Astrocyte of the spinal cord (primary cell): ENCODE measurements at regions not wholly inside any gene's neighbourhood (a gene's known extent, or its start where the extent isn't known, plus 50 kb on each side); places are given as distances from the start of the nearest gene placed in this dataset.

Experiments used
- DNase-seq: peaks from one replicate; pipeline ENCODE4 v3.0.0; 2011; ENCODE audit warnings: low read depth, low spot score
- H3K4me3 ChIP-seq: 2 replicates; pipeline ENCODE4 v1.5.1; 2011; ENCODE audit warnings: low read depth, mild to moderate bottlenecking, low read length, moderate library complexity
- CTCF ChIP-seq: IDR thresholded peaks from 2 replicates; pipeline ENCODE4 v1.5.1; 2012; ENCODE audit warnings: low read depth, mild to moderate bottlenecking, low read length, inconsistent platforms
- in situ Hi-C: cut with HindIII; loops from 2 replicates; pipeline ENCODE4 v1.10.0; 2017; ENCODE audit warnings: low sequenced_read_pairs

DNA sequence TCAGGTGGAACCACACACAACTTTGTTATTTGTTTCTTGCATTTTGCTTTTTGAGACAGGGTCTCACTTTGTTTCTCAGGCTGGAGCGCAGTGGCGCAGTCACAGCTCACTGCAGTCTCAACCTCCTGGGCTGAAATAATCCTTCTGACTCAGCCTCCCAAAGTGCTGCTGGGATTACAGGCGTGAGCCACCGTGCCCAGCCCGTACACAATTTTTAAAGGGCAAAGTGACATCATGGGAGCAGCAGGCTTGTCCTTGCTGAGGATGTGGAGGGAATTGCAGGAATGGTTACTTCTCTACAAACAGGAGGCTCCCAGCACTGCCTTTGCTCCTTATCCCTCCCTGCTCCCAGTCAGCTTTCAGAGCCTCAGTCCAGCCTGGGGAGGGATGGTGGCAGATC, 355.9 kb upstream of the KLHL29 start:
- no peak for DNase-seq

GRCh38 chr2:23029951-23030350, 355.0 kb upstream of the KLHL29 start:
- DNase-seq: no peak
- TF ChIP-seq CTCF: no peak
- H3K4me3 ChIP-seq: no peak overlapping the region
- in situ Hi-C loops: no loop called here

More for the DNA sequence above, 355.9 kb upstream of the KLHL29 start:
- no peak overlapping the region for H3K4me3 ChIP-seq
- in situ Hi-C loops: no loop called here
- no peak for TF ChIP-seq CTCF

DNA sequence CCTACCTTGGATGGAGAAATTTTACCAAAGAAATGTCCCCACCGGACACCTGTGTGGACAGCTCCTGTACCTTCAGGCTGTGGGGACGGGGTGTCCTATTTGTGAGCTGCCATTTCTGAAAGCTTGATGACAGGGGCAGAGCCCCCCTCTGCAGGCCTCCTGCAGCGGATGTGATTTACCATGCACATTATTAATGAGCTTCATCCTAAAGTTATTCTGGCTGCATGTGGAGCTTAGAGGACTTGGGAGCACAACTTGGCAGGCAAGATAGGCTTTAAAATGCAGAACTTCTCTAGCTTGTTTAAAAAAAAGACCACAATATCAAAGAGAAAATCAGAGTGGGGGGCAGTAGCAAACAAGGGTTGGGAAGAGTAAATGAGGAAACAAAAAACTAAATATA, 350.0 kb upstream of the KLHL29 start:
- no peak for DNase-seq
- in situ Hi-C loops: no loop called here
- no peak for TF ChIP-seq CTCF
- H3K4me3 ChIP-seq: no peak overlapping the region

- TF ChIP-seq CTCF: no peak
- no peak overlapping the region for H3K4me3 ChIP-seq
- in situ Hi-C loops: no loop called here
- DNase-seq: no peak
These were observed 348.4 kb upstream of the KLHL29 start for GRCh38 chr2:23036629-23037028.

- no peak for DNase-seq
- H3K4me3 ChIP-seq: no peak overlapping the region
- TF ChIP-seq CTCF: no peak
- in situ Hi-C loops: no loop called here
These were observed 347.4 kb upstream of the KLHL29 start for GRCh38 chr2:23037596-23037995.

- no peak overlapping the region for H3K4me3 ChIP-seq
- in situ Hi-C loops: no loop called here
- TF ChIP-seq CTCF: no peak
- no peak for DNase-seq
These were observed 343.5 kb upstream of the KLHL29 start for GRCh38 chr2:23041443-23041842.

DNA sequence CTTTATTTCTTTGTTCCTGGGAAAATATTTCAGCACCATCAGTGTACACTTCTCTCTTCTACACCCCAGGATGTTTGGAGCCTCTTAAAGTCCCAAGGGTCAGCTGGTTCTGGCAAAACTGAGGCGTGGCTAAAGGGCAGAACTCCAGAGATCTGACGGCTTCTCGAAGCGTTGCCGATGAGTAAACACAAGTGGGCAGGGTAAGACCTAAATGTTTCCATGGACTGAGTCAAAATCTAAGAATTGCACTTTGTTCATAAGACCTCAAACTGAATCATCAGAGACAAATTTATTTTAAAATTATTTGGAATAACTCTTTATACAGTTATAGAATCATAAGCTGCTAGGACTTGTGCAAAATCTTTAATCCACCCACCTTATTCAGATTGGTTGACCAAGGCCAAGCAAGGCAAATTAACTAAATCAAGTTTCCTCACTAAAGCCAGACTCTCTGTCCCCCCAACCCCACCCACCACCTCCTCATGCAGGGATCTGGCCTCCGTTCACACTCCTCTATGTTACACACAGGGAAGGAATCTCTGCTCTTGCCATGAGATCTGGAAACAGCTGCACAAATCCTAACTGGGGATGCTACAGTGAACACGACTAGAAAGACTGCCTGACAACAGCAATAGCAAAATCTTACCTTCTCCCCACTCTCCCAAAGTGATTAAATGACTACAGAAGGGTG, 342.6 kb upstream of the KLHL29 start:
- H3K4me3 ChIP-seq: no peak overlapping the region
- TF ChIP-seq CTCF: no peak
- DNase-seq: no peak
- in situ Hi-C loops: no loop called here
